ENCODE measurements at regions not wholly inside any gene's neighbourhood (a gene's known extent, or its start where the extent isn't known, plus 50 kb on each side); places are given as distances from the start of the nearest gene placed in this dataset.
A peak's percentile ranks its signal among the peaks of the same experiment; 100 is the strongest.

DNA sequence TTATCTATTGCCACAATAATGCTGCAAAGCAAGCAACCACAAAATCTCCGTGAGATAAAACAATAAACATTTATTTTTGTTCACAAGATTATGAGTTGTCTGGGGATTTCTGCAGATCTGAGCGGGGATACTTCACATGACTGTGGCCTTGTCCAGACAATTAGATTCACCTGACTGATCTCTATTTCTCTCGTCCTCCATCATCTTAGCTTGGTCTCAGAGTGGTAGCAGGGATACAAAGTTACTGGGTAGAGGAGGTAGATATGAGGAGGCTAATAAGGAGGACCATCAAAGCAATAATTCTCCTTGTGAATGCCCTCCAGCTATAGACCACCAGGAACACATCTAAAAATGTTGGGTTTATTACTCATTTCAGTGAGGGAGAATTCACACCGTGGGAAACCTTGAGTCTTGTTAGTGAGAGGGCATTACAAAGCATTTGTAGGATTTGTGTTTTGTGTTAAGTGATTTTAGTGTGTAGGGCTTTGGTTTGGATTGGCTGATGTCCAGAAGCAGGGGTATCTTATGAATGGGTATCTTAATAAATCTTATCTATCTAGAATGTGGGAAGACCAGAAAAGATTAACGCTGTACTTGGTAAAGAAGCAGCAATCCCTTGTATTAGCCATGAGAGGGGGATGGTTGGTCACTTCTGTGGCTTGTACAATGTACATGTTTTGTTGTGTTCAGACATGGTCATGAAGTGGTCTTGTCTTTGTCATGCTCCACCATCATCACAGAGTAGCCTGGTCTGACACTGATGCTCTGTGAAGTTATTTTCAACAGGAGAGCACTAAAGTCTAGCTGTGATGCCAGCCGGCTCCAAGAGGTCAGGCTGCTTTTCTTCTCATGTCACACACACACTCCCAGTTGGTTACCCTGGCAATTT lies 287.6 kb upstream of the STT3B start:
- H3K9ac ChIP-seq (ENCODE audit: insufficient read depth, low read depth, low read length): no peak overlapping the region
- in situ Hi-C loops (cut with HindIII; ENCODE audit: extremely low pct_ligation_motif_present, low pct_unique_long_range_greater_than_20kb) (no loop called here), intact Hi-C loops (cut with micrococcal nuclease; ENCODE audit: unreplicated experiment) (no loop called here)
- no peak overlapping the region for H3K27ac ChIP-seq (ENCODE audit: extremely low read length, insufficient read depth, low read length)
- no peak overlapping the region for H2AFZ ChIP-seq (ENCODE audit: low read length)
- H3K79me2 ChIP-seq (ENCODE audit: insufficient read depth, low read length): no peaks in the 10 kb centered on the region
- DNase-seq (ENCODE audit: low spot score): peak; percentile 35
- ChIA-PET CTCF (ENCODE audit: low intra/inter-chr PET ratio, low total read pairs) (no interaction called here), POLR2A (no interaction called here)
- H3K4me2 ChIP-seq (ENCODE audit: low read depth, low read length): no peak overlapping the region
- no peaks in the 10 kb centered on the region for H3K36me3 ChIP-seq (replicated peaks in 1 of 2; ENCODE audit: control insufficient read depth in 1 of 2, insufficient read depth in 2 of 2, low read length in 2 of 2)
- FAIRE-seq: no peak
- BruUV-seq (replicated peaks): no TSS peak
- WGBS (ENCODE audit: low lambda C conversion rate): 95% methylated on average over 6 of the region's 6 CpGs
- no peaks in the 10 kb centered on the region for H4K20me1 ChIP-seq (ENCODE audit: insufficient read depth, low read length)
- no peaks in the 10 kb centered on the region for H3K27me3 ChIP-seq (ENCODE audit: control insufficient read depth in 1 of 2, insufficient read depth in 2 of 2, low read length in 2 of 2)
- peak; percentile 51; the same call in 2 of the 3 replicates for ATAC-seq
- H3K9me3 ChIP-seq (ENCODE audit: low read length): no peaks in the 10 kb centered on the region
- peaks cover 23% of the 10 kb centered on the region for H3K4me1 ChIP-seq (ENCODE audit: insufficient read depth, low read length)
- no peak overlapping the region for H3K4me3 ChIP-seq (replicated peaks in 1 of 3; ENCODE audit: insufficient read depth in 1 of 3, low read depth in 2 of 3, low read length in 3 of 3)
- TF ChIP-seq SIN3B (IDR thresholded peaks at IDR 0.05; ENCODE audit: low read length): no peak
- TF ChIP-seq DR1 (CRISPR knock-in tag; IDR thresholded peaks at IDR 0.05): no peak
- TF ChIP-seq MEIS1 (CRISPR knock-in tag; IDR thresholded peaks at IDR 0.05; ENCODE audit: borderline replicate concordance): no peak
- TF ChIP-seq ZNF44 (CRISPR knock-in tag; IDR thresholded peaks at IDR 0.05): no peak
- TF ChIP-seq ZNF782 (CRISPR knock-in tag; IDR thresholded peaks at IDR 0.05; ENCODE audit: borderline replicate concordance): no peak
- TF ChIP-seq, protein P1, sequence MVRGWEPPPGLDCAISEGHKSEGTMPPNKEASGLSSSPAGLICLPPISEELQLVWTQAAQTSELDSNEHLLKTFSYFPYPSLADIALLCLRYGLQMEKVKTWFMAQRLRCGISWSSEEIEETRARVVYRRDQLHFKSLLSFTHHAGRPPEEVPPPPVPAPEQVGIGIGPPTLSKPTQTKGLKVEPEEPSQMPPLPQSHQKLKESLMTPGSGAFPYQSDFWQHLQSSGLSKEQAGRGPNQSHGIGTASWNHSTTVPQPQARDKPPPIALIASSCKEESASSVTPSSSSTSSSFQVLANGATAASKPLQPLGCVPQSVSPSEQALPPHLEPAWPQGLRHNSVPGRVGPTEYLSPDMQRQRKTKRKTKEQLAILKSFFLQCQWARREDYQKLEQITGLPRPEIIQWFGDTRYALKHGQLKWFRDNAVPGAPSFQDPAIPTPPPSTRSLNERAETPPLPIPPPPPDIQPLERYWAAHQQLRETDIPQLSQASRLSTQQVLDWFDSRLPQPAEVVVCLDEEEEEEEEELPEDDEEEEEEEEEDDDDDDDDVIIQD (CRISPR knock-in tag; IDR thresholded peaks at IDR 0.05; ENCODE audit: low read depth): no peak
- TF ChIP-seq, protein P2, sequence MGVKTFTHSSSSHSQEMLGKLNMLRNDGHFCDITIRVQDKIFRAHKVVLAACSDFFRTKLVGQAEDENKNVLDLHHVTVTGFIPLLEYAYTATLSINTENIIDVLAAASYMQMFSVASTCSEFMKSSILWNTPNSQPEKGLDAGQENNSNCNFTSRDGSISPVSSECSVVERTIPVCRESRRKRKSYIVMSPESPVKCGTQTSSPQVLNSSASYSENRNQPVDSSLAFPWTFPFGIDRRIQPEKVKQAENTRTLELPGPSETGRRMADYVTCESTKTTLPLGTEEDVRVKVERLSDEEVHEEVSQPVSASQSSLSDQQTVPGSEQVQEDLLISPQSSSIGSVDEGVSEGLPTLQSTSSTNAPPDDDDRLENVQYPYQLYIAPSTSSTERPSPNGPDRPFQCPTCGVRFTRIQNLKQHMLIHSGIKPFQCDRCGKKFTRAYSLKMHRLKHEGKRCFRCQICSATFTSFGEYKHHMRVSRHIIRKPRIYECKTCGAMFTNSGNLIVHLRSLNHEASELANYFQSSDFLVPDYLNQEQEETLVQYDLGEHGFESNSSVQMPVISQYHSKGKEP (CRISPR knock-in tag; IDR thresholded peaks at IDR 0.05): no peak
- TF ChIP-seq ZNF557 (CRISPR knock-in tag; IDR thresholded peaks at IDR 0.05): no peak
- TF ChIP-seq SKI (IDR thresholded peaks at IDR 0.05; ENCODE audit: partially characterized antibody): no peak
- no peak for TF ChIP-seq PITX1 (CRISPR knock-in tag; IDR thresholded peaks at IDR 0.05)
- TF ChIP-seq, protein P3, sequence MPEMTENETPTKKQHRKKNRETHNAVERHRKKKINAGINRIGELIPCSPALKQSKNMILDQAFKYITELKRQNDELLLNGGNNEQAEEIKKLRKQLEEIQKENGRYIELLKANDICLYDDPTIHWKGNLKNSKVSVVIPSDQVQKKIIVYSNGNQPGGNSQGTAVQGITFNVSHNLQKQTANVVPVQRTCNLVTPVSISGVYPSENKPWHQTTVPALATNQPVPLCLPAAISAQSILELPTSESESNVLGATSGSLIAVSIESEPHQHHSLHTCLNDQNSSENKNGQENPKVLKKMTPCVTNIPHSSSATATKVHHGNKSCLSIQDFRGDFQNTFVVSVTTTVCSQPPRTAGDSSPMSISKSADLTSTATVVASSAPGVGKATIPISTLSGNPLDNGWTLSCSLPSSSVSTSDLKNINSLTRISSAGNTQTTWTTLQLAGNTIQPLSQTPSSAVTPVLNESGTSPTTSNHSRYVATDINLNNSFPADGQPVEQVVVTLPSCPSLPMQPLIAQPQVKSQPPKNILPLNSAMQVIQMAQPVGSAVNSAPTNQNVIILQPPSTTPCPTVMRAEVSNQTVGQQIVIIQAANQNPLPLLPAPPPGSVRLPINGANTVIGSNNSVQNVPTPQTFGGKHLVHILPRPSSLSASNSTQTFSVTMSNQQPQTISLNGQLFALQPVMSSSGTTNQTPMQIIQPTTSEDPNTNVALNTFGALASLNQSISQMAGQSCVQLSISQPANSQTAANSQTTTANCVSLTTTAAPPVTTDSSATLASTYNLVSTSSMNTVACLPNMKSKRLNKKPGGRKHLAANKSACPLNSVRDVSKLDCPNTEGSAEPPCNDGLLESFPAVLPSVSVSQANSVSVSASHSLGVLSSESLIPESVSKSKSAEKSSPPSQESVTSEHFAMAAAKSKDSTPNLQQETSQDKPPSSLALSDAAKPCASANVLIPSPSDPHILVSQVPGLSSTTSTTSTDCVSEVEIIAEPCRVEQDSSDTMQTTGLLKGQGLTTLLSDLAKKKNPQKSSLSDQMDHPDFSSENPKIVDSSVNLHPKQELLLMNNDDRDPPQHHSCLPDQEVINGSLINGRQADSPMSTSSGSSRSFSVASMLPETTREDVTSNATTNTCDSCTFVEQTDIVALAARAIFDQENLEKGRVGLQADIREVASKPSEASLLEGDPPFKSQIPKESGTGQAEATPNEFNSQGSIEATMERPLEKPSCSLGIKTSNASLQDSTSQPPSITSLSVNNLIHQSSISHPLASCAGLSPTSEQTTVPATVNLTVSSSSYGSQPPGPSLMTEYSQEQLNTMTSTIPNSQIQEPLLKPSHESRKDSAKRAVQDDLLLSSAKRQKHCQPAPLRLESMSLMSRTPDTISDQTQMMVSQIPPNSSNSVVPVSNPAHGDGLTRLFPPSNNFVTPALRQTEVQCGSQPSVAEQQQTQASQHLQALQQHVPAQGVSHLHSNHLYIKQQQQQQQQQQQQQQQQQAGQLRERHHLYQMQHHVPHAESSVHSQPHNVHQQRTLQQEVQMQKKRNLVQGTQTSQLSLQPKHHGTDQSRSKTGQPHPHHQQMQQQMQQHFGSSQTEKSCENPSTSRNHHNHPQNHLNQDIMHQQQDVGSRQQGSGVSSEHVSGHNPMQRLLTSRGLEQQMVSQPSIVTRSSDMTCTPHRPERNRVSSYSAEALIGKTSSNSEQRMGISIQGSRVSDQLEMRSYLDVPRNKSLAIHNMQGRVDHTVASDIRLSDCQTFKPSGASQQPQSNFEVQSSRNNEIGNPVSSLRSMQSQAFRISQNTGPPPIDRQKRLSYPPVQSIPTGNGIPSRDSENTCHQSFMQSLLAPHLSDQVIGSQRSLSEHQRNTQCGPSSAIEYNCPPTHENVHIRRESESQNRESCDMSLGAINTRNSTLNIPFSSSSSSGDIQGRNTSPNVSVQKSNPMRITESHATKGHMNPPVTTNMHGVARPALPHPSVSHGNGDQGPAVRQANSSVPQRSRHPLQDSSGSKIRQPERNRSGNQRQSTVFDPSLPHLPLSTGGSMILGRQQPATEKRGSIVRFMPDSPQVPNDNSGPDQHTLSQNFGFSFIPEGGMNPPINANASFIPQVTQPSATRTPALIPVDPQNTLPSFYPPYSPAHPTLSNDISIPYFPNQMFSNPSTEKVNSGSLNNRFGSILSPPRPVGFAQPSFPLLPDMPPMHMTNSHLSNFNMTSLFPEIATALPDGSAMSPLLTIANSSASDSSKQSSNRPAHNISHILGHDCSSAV (CRISPR knock-in tag; IDR thresholded peaks at IDR 0.05; ENCODE audit: borderline replicate concordance): no peak
- peak; percentile 37; the same call in 1 of the 2 replicates for TF ChIP-seq SMC3 (IDR thresholded peaks at IDR 0.05; ENCODE audit: low read length)
- TF ChIP-seq NONO (IDR thresholded peaks at IDR 0.05): no peak
- TF ChIP-seq NONO (CRISPR knock-in tag; conservative IDR thresholded peaks at IDR 0.05): no peak

Data from HepG2 (cell line).